Activated effector memory CD4-positive, alpha-beta T cell treated with anti-CD3 and anti-CD28 coated beads, Interleukin-2, amount 50 U/mL, for 16 hours (primary cell): ENCODE measurements at regions not wholly inside any gene's neighbourhood (a gene's known extent, or its start where the extent isn't known, plus 50 kb on each side); places are given as distances from the start of the nearest gene placed in this dataset.

ENCODE experiments used
- DNase-seq: peaks from one replicate; pipeline ENCODE4 v3.0.0-alpha.2; 2020

- DNase-seq = no peak
Observed at GRCh38 chr6:2534406-2535042, 216.2 kb downstream of the MYLK4 start.

- no peak for DNase-seq
Observed at GRCh38 chr6:2531426-2532215, 219.1 kb downstream of the MYLK4 start.

- no peak for DNase-seq
Observed at GRCh38 chr6:2529211-2529719, 221.5 kb downstream of the MYLK4 start.

- DNase-seq = no peak
Observed at GRCh38 chr6:2528156-2528555, 222.6 kb downstream of the MYLK4 start.

GRCh38 chr6:2526766-2527165 is 224.0 kb downstream of the MYLK4 start:
- DNase-seq = no peak

GRCh38 chr6:2524090-2524489 is 226.6 kb downstream of the MYLK4 start:
- DNase-seq = no peak

- DNase-seq = no peak
Observed at GRCh38 chr6:2523061-2523460, 227.7 kb downstream of the MYLK4 start.

- no peak for DNase-seq
Observed at GRCh38 chr6:2522521-2522920, 228.2 kb downstream of the MYLK4 start.

- DNase-seq = no peak
Observed at GRCh38 chr6:2517855-2518473, 232.8 kb downstream of the MYLK4 start.

GRCh38 chr6:2517401-2517800 is 233.3 kb downstream of the MYLK4 start:
- no peak for DNase-seq

- DNase-seq = no peak
Observed at GRCh38 chr6:2516059-2516458, 234.7 kb downstream of the MYLK4 start.

- no peak for DNase-seq
Observed at GRCh38 chr6:2514965-2515543, 235.7 kb downstream of the MYLK4 start.

- no peak for DNase-seq
Observed at GRCh38 chr6:2512802-2513201, 237.9 kb downstream of the MYLK4 start.

GRCh38 chr6:2510316-2510715 is 240.4 kb downstream of the MYLK4 start:
- DNase-seq = no peak

GRCh38 chr6:2509711-2510110 is 241.0 kb downstream of the MYLK4 start:
- DNase-seq = no peak

GRCh38 chr6:2508071-2508470 is 242.7 kb downstream of the MYLK4 start:
- DNase-seq = no peak

- no peak for DNase-seq
Observed at GRCh38 chr6:2507521-2508037, 243.1 kb downstream of the MYLK4 start.

- no peak for DNase-seq
Observed at GRCh38 chr6:2507016-2507415, 243.7 kb downstream of the MYLK4 start.

- no peak for DNase-seq
Observed at GRCh38 chr6:2505624-2506023, 245.1 kb downstream of the MYLK4 start.

- no peak for DNase-seq
Observed at GRCh38 chr6:2504495-2505064, 246.1 kb downstream of the MYLK4 start.

- DNase-seq = no peak
Observed at GRCh38 chr6:2503816-2504494, 246.8 kb downstream of the MYLK4 start.

GRCh38 chr6:2502998-2503674 is 247.6 kb downstream of the MYLK4 start:
- no peak for DNase-seq
